Vagina (tissue), 2 donors: ENCODE measurements at regions not wholly inside any gene's neighbourhood (a gene's known extent, or its start where the extent isn't known, plus 50 kb on each side); places are given as distances from the start of the nearest gene placed in this dataset.

ENCODE experiments used
- POLR2AphosphoS5 ChIP-seq, 2 donors: sonication (generic); formaldehyde crosslinking; IDR thresholded peaks; one replicate each; pipeline ENCODE4 v1.9.0; 2017; ENCODE audit warnings: antibody characterized with exemption in 2 of 2, mild to moderate bottlenecking in 2 of 2, low read depth in 1 of 2; ENCODE audit not compliant: insufficient read depth in 1 of 2
- TF ChIP-seq, protein P1 (sequence below), 3 experiments: fragments of 450-650 bp in 2 of 3; fragments of 200-600 bp in 1 of 3; sonication (generic) in 1 of 3; IDR thresholded peaks; one replicate each; pipeline ENCODE4 v1.5.1; 2017 to 2019; ENCODE audit warnings: antibody characterized with exemption in 3 of 3, mild to moderate bottlenecking in 2 of 3, moderate library complexity in 2 of 3

DNA sequence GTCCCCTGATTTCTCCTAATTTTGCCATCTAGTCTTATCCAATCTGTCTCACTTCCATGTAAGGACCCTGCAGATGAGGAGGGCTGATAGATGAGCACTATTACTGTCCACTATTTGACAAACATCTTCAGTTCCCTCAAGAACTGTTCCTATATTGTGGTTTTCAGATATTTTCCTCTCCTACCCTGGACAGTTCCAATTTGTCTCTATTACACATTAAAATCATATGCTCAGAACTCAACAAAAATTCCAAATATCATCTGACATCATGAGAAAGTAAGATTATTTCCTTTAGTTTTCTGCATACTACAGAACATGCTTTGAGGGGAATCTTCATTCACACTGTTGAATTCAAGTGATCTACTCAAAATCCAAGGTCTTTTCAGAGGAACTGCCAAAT is 265.6 kb upstream of the ARID1B start:
- no peak for TF ChIP-seq POLR2AphosphoS5 (IDR thresholded peaks at IDR 0.05; ENCODE audit: insufficient read depth in 1 of 2, low read depth in 1 of 2)
- TF ChIP-seq, protein P1, sequence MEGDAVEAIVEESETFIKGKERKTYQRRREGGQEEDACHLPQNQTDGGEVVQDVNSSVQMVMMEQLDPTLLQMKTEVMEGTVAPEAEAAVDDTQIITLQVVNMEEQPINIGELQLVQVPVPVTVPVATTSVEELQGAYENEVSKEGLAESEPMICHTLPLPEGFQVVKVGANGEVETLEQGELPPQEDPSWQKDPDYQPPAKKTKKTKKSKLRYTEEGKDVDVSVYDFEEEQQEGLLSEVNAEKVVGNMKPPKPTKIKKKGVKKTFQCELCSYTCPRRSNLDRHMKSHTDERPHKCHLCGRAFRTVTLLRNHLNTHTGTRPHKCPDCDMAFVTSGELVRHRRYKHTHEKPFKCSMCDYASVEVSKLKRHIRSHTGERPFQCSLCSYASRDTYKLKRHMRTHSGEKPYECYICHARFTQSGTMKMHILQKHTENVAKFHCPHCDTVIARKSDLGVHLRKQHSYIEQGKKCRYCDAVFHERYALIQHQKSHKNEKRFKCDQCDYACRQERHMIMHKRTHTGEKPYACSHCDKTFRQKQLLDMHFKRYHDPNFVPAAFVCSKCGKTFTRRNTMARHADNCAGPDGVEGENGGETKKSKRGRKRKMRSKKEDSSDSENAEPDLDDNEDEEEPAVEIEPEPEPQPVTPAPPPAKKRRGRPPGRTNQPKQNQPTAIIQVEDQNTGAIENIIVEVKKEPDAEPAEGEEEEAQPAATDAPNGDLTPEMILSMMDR (IDR thresholded peaks at IDR 0.05), result no peak
